Uterus (tissue), 3 donors: ENCODE measurements at regions not wholly inside any gene's neighbourhood (a gene's known extent, or its start where the extent isn't known, plus 50 kb on each side); places are given as distances from the start of the nearest gene placed in this dataset.

Source experiments
- DNase-seq, 2 donors: peaks; one replicate each; pipeline ENCODE4 v3.0.0-alpha.2; 2019 to 2020
- H3K27ac ChIP-seq, 2 donors: fragments of 200-600 bp; sonication (generic); 1 replicate in 1 of 2; 2 replicates in 1 of 2; pipeline ENCODE4 v1.5.1; 2016 to 2018
- H3K27me3 ChIP-seq, 2 donors: fragments of 200-600 bp; sonication (generic); one replicate each; pipeline ENCODE4 v1.5.1; 2018 to 2019; ENCODE audit warnings: control low read depth in 1 of 2
- H3K36me3 ChIP-seq, 2 donors: fragments of 200-600 bp; sonication (generic); one replicate each; pipeline ENCODE4 v1.5.1; 2019; ENCODE audit warnings: control low read depth in 1 of 2
- H3K4me1 ChIP-seq, 2 donors: fragments of 200-600 bp; sonication (generic); one replicate each; pipeline ENCODE4 v1.5.1; 2018 to 2019; ENCODE audit warnings: control low read depth in 1 of 2
- H3K4me3 ChIP-seq, 2 donors: fragments of 200-600 bp; sonication (generic); 1 replicate in 1 of 2; 2 replicates in 1 of 2; pipeline ENCODE4 v1.5.1; 2018 to 2019; ENCODE audit warnings: mild to moderate bottlenecking in 1 of 2
- H3K9me3 ChIP-seq, 2 donors: fragments of 200-600 bp; sonication (generic); one replicate each; pipeline ENCODE4 v1.5.1; 2019; ENCODE audit warnings: control low read depth in 1 of 2
- CTCF ChIP-seq, 4 experiments: fragments of 200-600 bp in 2 of 4; fragments of 450-650 bp in 2 of 4; sonication (generic) in 2 of 4; IDR thresholded peaks; one replicate each; pipeline ENCODE4 v1.5.1; 2016 to 2019; ENCODE audit warnings: antibody characterized with exemption in 4 of 4, mild to moderate bottlenecking in 2 of 4, moderate library complexity in 1 of 4
- POLR2A ChIP-seq, 2 donors: fragments of 450-650 bp; IDR thresholded peaks; one replicate each; pipeline ENCODE4 v1.6.1; 2016; ENCODE audit warnings: antibody characterized with exemption in 2 of 2, mild to moderate bottlenecking in 1 of 2, moderate library complexity in 1 of 2
- intact Hi-C: fragments of 100-400 bp; cut with DNase I; formaldehyde crosslinking; loops from one replicate; pipeline ENCODE4 v1.15.1; 2023; ENCODE audit warnings: low total_unique reads
- donor health status: DM: yes; HTN: yes; CAD: no.

GRCh38 chr13:64073203-64073602 lies 2657.6 kb upstream of the PCDH20 start:
- Histone ChIP-seq H3K9me3 (no peaks in the 10 kb centered on the region), H3K36me3 (no peaks in the 10 kb centered on the region), H3K27me3 (no peaks in the 10 kb centered on the region), H3K27ac (no peak overlapping the region), H3K4me3 (no peak overlapping the region), H3K4me1 (no peaks in the 10 kb centered on the region)
- DNase-seq: no peak
- intact Hi-C loops: no loop called here
- TF ChIP-seq CTCF (IDR thresholded peaks at IDR 0.05): no peak
- no peak for TF ChIP-seq POLR2A (IDR thresholded peaks at IDR 0.05)

- TF ChIP-seq CTCF (IDR thresholded peaks at IDR 0.05): no peak
- no peak for TF ChIP-seq POLR2A (IDR thresholded peaks at IDR 0.05)
- Histone ChIP-seq H3K36me3 (no peaks in the 10 kb centered on the region), H3K4me1 (no peaks in the 10 kb centered on the region), H3K4me3 (no peak overlapping the region), H3K27me3 (no peaks in the 10 kb centered on the region), H3K27ac (no peak overlapping the region), H3K9me3 (no peaks in the 10 kb centered on the region)
- intact Hi-C loops: no loop called here
- DNase-seq: no peak
Measured at GRCh38 chr13:64071352-64071751, 2655.7 kb upstream of the PCDH20 start.

- H3K4me1 ChIP-seq: no peaks in the 10 kb centered on the region
- no peaks in the 10 kb centered on the region for H3K27me3 ChIP-seq
- no peaks in the 10 kb centered on the region for H3K9me3 ChIP-seq
- no peak overlapping the region for H3K27ac ChIP-seq
- DNase-seq: no peak
- TF ChIP-seq CTCF (IDR thresholded peaks at IDR 0.05): no peak
- TF ChIP-seq POLR2A (IDR thresholded peaks at IDR 0.05): no peak
- no peaks in the 10 kb centered on the region for H3K36me3 ChIP-seq
- intact Hi-C loops: no loop called here
- no peak overlapping the region for H3K4me3 ChIP-seq
Measured at GRCh38 chr13:64069892-64070291, 2654.2 kb upstream of the PCDH20 start.

- no peak for DNase-seq
- Histone ChIP-seq H3K27me3 (no peaks in the 10 kb centered on the region), H3K36me3 (peaks cover 0 to 3% of the 10 kb centered on the region in 2 donors), H3K9me3 (no peaks in the 10 kb centered on the region), H3K4me3 (no peak overlapping the region), H3K4me1 (no peaks in the 10 kb centered on the region), H3K27ac (no peak overlapping the region)
- TF ChIP-seq POLR2A (IDR thresholded peaks at IDR 0.05): no peak
- no peak for TF ChIP-seq CTCF (IDR thresholded peaks at IDR 0.05)
- intact Hi-C loops: no loop called here
Measured at GRCh38 chr13:64066711-64067110, 2651.1 kb upstream of the PCDH20 start.

- no peaks in the 10 kb centered on the region for H3K4me1 ChIP-seq
- H3K27ac ChIP-seq: no peak overlapping the region
- TF ChIP-seq CTCF (IDR thresholded peaks at IDR 0.05) (no peak), POLR2A (IDR thresholded peaks at IDR 0.05) (no peak)
- intact Hi-C loops: no loop called here
- no peaks in the 10 kb centered on the region for H3K27me3 ChIP-seq
- H3K36me3 ChIP-seq: peaks cover 0 to 3% of the 10 kb centered on the region in 2 donors
- H3K4me3 ChIP-seq: no peak overlapping the region
- no peaks in the 10 kb centered on the region for H3K9me3 ChIP-seq
- no peak for DNase-seq
Measured at GRCh38 chr13:64061649-64062048, 2646.0 kb upstream of the PCDH20 start.
